ENCODE measurements at regions not wholly inside any gene's neighbourhood (a gene's known extent, or its start where the extent isn't known, plus 50 kb on each side); places are given as distances from the start of the nearest gene placed in this dataset.

DNA sequence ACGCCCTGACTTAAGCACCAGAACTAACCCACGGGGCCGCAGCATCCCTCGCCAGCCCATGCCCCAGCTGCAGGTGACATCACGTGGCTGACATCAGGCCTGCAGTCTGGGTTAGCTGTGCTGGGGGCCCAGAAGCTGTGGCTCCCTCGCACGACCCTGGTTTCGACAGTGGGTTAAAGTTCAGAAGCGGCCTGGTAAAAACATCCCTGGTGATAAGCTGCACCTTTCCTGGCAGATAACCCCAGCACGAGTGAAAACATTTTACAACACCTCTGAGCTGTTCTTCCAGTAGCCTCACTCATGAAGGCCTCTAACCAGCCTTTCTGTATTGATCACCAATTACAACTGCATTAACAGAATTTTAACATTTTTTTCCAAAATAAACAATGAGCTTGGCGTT lies 136.4 kb upstream of the RREB1 start:
- no peak overlapping the region for H3K27ac Mint-ChIP-seq
- Histone ChIP-seq H3K27ac (ENCODE audit: low read depth, low read length) (no peak overlapping the region), H3K4me1 (ENCODE audit: control insufficient read depth, insufficient read depth, low read length) (no peaks in the 10 kb centered on the region), H3K9me3 (ENCODE audit: control insufficient read depth, low read length) (no peaks in the 10 kb centered on the region), H3K27me3 (ENCODE audit: control insufficient read depth, insufficient read depth, low read length, poor library complexity, severe bottlenecking) (no peaks in the 10 kb centered on the region), H3K4me3 (ENCODE audit: low read length) (no peak overlapping the region), H3K36me3 (ENCODE audit: control insufficient read depth, insufficient read depth, low read length) (no peaks in the 10 kb centered on the region), H3K9ac (ENCODE audit: extremely low read depth, low read length, poor library complexity, severe bottlenecking) (no peak overlapping the region)
- no peaks in the 10 kb centered on the region for H3K36me3 Mint-ChIP-seq (ENCODE audit: low read depth)
- H3K9me3 Mint-ChIP-seq: no peaks in the 10 kb centered on the region
- no peak for DNase-seq
- WGBS, 2 experiments (ENCODE audit: insufficient coverage in 1 of 2, insufficient read length in 1 of 2): 81 to 86% methylated on average over 10 to 11 of the region's 11 CpGs
- H3K4me3 Mint-ChIP-seq: no peak overlapping the region
- TF ChIP-seq CTCF (conservative IDR thresholded peaks at IDR 0.05): no peak
- no peaks in the 10 kb centered on the region for H3K4me1 Mint-ChIP-seq
- H3K27me3 Mint-ChIP-seq (ENCODE audit: insufficient read depth): peaks cover 2% of the 10 kb centered on the region

GRCh38 chr6:6972456-6972855 lies 135.3 kb upstream of the RREB1 start:
- Mint-ChIP-seq H3K27ac (no peak overlapping the region), H3K27me3 (ENCODE audit: insufficient read depth) (peaks cover 2% of the 10 kb centered on the region), H3K4me3 (no peak overlapping the region), H3K4me1 (no peaks in the 10 kb centered on the region), H3K36me3 (ENCODE audit: low read depth) (no peaks in the 10 kb centered on the region), H3K9me3 (no peaks in the 10 kb centered on the region)
- WGBS, 2 experiments (ENCODE audit: insufficient coverage in 1 of 2, insufficient read length in 1 of 2): 65 to 67% methylated on average over 1 to 2 of the region's 2 CpGs
- no peaks in the 10 kb centered on the region for H3K27me3 ChIP-seq (ENCODE audit: control insufficient read depth, insufficient read depth, low read length, poor library complexity, severe bottlenecking)
- no peaks in the 10 kb centered on the region for H3K36me3 ChIP-seq (ENCODE audit: control insufficient read depth, insufficient read depth, low read length)
- no peak for DNase-seq
- H3K27ac ChIP-seq (ENCODE audit: low read depth, low read length): no peak overlapping the region
- H3K4me3 ChIP-seq (ENCODE audit: low read length): no peak overlapping the region
- H3K4me1 ChIP-seq (ENCODE audit: control insufficient read depth, insufficient read depth, low read length): no peaks in the 10 kb centered on the region
- TF ChIP-seq CTCF (conservative IDR thresholded peaks at IDR 0.05): no peak
- no peaks in the 10 kb centered on the region for H3K9me3 ChIP-seq (ENCODE audit: control insufficient read depth, low read length)
- H3K9ac ChIP-seq (ENCODE audit: extremely low read depth, low read length, poor library complexity, severe bottlenecking): no peak overlapping the region

DNA sequence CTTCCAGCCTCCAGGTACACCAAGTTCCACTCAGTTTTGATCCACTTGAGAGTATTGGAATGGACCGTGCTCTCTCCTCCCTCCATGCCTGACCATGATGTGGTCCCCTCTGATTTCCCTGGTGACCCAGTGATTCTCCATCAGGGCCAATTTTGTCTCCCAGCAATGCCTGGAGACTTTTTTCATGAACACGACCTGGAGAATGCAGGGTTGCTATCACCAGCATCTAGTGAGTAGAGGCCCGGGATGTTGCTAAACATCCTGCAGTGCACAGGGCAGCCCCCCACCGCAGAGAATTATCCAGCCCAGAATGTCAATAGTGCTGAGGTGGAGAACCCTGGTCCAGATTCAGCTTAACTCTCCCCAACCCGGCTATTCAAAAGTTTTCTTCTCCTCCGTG lies 134.0 kb upstream of the RREB1 start:
- no peak overlapping the region for H3K27ac ChIP-seq (ENCODE audit: low read depth, low read length)
- no peaks in the 10 kb centered on the region for H3K4me1 ChIP-seq (ENCODE audit: control insufficient read depth, insufficient read depth, low read length)
- no peak for TF ChIP-seq CTCF (conservative IDR thresholded peaks at IDR 0.05)
- H3K4me3 ChIP-seq (ENCODE audit: low read length): no peak overlapping the region
- peaks cover 2% of the 10 kb centered on the region for H3K27me3 Mint-ChIP-seq (ENCODE audit: insufficient read depth)
- H3K36me3 ChIP-seq (ENCODE audit: control insufficient read depth, insufficient read depth, low read length): no peaks in the 10 kb centered on the region
- no peaks in the 10 kb centered on the region for H3K36me3 Mint-ChIP-seq (ENCODE audit: low read depth)
- WGBS, 2 experiments (ENCODE audit: insufficient coverage in 1 of 2, insufficient read length in 1 of 2): 88 to 93% methylated on average over 4 to 6 of the region's 6 CpGs
- no peaks in the 10 kb centered on the region for H3K9me3 Mint-ChIP-seq
- no peak overlapping the region for H3K27ac Mint-ChIP-seq
- no peaks in the 10 kb centered on the region for H3K9me3 ChIP-seq (ENCODE audit: control insufficient read depth, low read length)
- no peak overlapping the region for H3K4me3 Mint-ChIP-seq
- peaks cover 2% of the 10 kb centered on the region for H3K4me1 Mint-ChIP-seq
- H3K9ac ChIP-seq (ENCODE audit: extremely low read depth, low read length, poor library complexity, severe bottlenecking): no peak overlapping the region
- no peaks in the 10 kb centered on the region for H3K27me3 ChIP-seq (ENCODE audit: control insufficient read depth, insufficient read depth, low read length, poor library complexity, severe bottlenecking)
- no peak for DNase-seq
